HL-60 (cell line): ENCODE measurements at regions not wholly inside any gene's neighbourhood (a gene's known extent, or its start where the extent isn't known, plus 50 kb on each side); places are given as distances from the start of the nearest gene placed in this dataset.

Source experiments
- DNase-seq, 2 experiments: peaks; one replicate each; pipeline ENCODE4 v3.0.0-alpha.2; 2010 to 2020; ENCODE audit warnings: low read depth in 1 of 2, low spot score in 1 of 2
- H3K27ac ChIP-seq: fragments of 250-450 bp; sonication (Bioruptor Pico); replicated peaks from 2 replicates; pipeline ENCODE4 v1.5.1; 2020; ENCODE audit warnings: mild to moderate bottlenecking, moderate library complexity
- H3K27me3 ChIP-seq: fragments of 250-450 bp; sonication (Bioruptor Pico); 2 replicates; pipeline ENCODE4 v1.5.1; 2021; ENCODE audit warnings: mild to moderate bottlenecking, moderate library complexity; ENCODE audit not compliant: insufficient read depth, poor library complexity, severe bottlenecking
- H3K4me3 ChIP-seq: replicated peaks from 2 replicates; pipeline ENCODE4 v1.5.1; 2011; ENCODE audit warnings: mild to moderate bottlenecking, control low read depth, low read length; ENCODE audit not compliant: insufficient read depth
- CTCF ChIP-seq: IDR thresholded peaks from one replicate; pipeline ENCODE4 v1.5.1; 2011; ENCODE audit warnings: low read length, control low read depth, inconsistent platforms; ENCODE audit not compliant: insufficient read depth
- GABPA ChIP-seq: IDR thresholded peaks from 2 replicates; pipeline ENCODE4 v1.6.1; 2012; ENCODE audit warnings: low read depth
- POLR2AphosphoS5 ChIP-seq: IDR thresholded peaks from 2 replicates; pipeline ENCODE4 v1.6.1; 2012; ENCODE audit warnings: low read depth
- REST ChIP-seq: IDR thresholded peaks from 2 replicates; pipeline ENCODE4 v1.6.1; 2012; ENCODE audit warnings: low read depth; ENCODE audit not compliant: insufficient replicate concordance
- SPI1 ChIP-seq: IDR thresholded peaks from 2 replicates; pipeline ENCODE4 v1.6.1; 2012; ENCODE audit warnings: low read depth, mild to moderate bottlenecking, borderline replicate concordance

GRCh38 chr13:40490086-40490758, 176.2 kb downstream of the FOXO1 start:
- TF ChIP-seq CTCF (no peak), GABPA (no peak), POLR2AphosphoS5 (no peak), SPI1 (no peak), REST (no peak)
- Histone ChIP-seq H3K27me3 (peaks cover 3% of the 10 kb centered on the region), H3K27ac (no peak overlapping the region), H3K4me3 (no peak overlapping the region)
- no peak for DNase-seq

GRCh38 chr13:40492511-40492910, 173.9 kb downstream of the FOXO1 start:
- Histone ChIP-seq H3K4me3 (no peak overlapping the region), H3K27ac (no peak overlapping the region), H3K27me3 (peaks cover 6% of the 10 kb centered on the region)
- TF ChIP-seq GABPA (no peak), REST (no peak), SPI1 (no peak), POLR2AphosphoS5 (no peak), CTCF (no peak)
- DNase-seq = no peak

- no peak overlapping the region for H3K27ac ChIP-seq
- no peak overlapping the region for H3K4me3 ChIP-seq
- TF ChIP-seq POLR2AphosphoS5 (no peak), GABPA (no peak), SPI1 (no peak), REST (no peak), CTCF (no peak)
- H3K27me3 ChIP-seq = peaks cover 6% of the 10 kb centered on the region
- no peak for DNase-seq
Measured at GRCh38 chr13:40494513-40494912, 171.9 kb downstream of the FOXO1 start.
